GM19240 (cell line): ENCODE measurements at regions not wholly inside any gene's neighbourhood (a gene's known extent, or its start where the extent isn't known, plus 50 kb on each side); places are given as distances from the start of the nearest gene placed in this dataset.

Source experiments
- DNase-seq: peaks from one replicate; pipeline ENCODE4 v3.0.0; 2011; ENCODE audit warnings: low spot score; ENCODE audit not compliant: insufficient read length

GRCh38 chr5:112625246-112625645, 112.4 kb upstream of the APC start:
- no peak for DNase-seq

- DNase-seq, result no peak
Measured at GRCh38 chr5:112625689-112626438, 111.8 kb upstream of the APC start.

GRCh38 chr5:112626715-112627114, 111.0 kb upstream of the APC start:
- DNase-seq, result no peak

GRCh38 chr5:112628214-112628980, 109.3 kb upstream of the APC start:
- DNase-seq, result no peak

GRCh38 chr5:112630246-112631009, 107.3 kb upstream of the APC start:
- DNase-seq, result no peak

- no peak for DNase-seq
Measured at GRCh38 chr5:112634166-112634565, 103.5 kb upstream of the APC start.

- DNase-seq, result no peak
Measured at GRCh38 chr5:112634796-112635195, 102.9 kb upstream of the APC start.

GRCh38 chr5:112635276-112635675, 102.4 kb upstream of the APC start:
- no peak for DNase-seq

- no peak for DNase-seq
Measured at GRCh38 chr5:112635771-112636731, 101.6 kb upstream of the APC start.

- no peak for DNase-seq
Measured at GRCh38 chr5:112636751-112637150, 100.9 kb upstream of the APC start.

- DNase-seq, result no peak
Measured at GRCh38 chr5:112637343-112637742, 100.3 kb upstream of the APC start.

- no peak for DNase-seq
Measured at GRCh38 chr5:112640546-112640945, 97.1 kb upstream of the APC start.

- no peak for DNase-seq
Measured at GRCh38 chr5:112641515-112642110, 96.1 kb upstream of the APC start.

- no peak for DNase-seq
Measured at GRCh38 chr5:112642885-112643284, 94.8 kb upstream of the APC start.

GRCh38 chr5:112643339-112643971, 94.2 kb upstream of the APC start:
- no peak for DNase-seq

- no peak for DNase-seq
Measured at GRCh38 chr5:112646139-112646936, 91.3 kb upstream of the APC start.

- no peak for DNase-seq
Measured at GRCh38 chr5:112647428-112647827, 90.3 kb upstream of the APC start.

GRCh38 chr5:112648264-112648663, 89.4 kb upstream of the APC start:
- no peak for DNase-seq

GRCh38 chr5:112649882-112650281, 87.8 kb upstream of the APC start:
- no peak for DNase-seq
